ENCODE measurements at regions not wholly inside any gene's neighbourhood (a gene's known extent, or its start where the extent isn't known, plus 50 kb on each side); places are given as distances from the start of the nearest gene placed in this dataset.

GRCh38 chr18:28331551-28331950, 154.6 kb upstream of the CDH2 start:
- no peaks in the 10 kb centered on the region for H3K23me2 ChIP-seq (ENCODE audit: insufficient read length, low read depth, low read length, poor library complexity, severe bottlenecking)
- H3K79me1 ChIP-seq (ENCODE audit: insufficient read depth, low read depth, low read length, poor library complexity, severe bottlenecking) = no peaks in the 10 kb centered on the region
- peak overlapping the region in 1 of 3 experiments; percentile 4; a peak in 1 of 7 replicates for H3K27ac Mint-ChIP-seq

More at GRCh38 chr18:28331551-28331950, 154.6 kb upstream of the CDH2 start:
- Histone ChIP-seq H2BK120ac (ENCODE audit: low read depth, low read length, poor library complexity, severe bottlenecking) (no peak overlapping the region), H3K14ac (ENCODE audit: insufficient read depth, low read length) (no peak overlapping the region), H3K23ac (ENCODE audit: insufficient read length, low read depth, low read length) (no peak overlapping the region), H3K56ac (ENCODE audit: insufficient read length, low read depth, low read length) (no peak overlapping the region), H2BK15ac (ENCODE audit: low read depth, low read length) (no peak overlapping the region), H2AK5ac (ENCODE audit: insufficient read length, low read length) (no peak overlapping the region), H3K27me3 (ENCODE audit: insufficient read depth, low read length) (no peaks in the 10 kb centered on the region), H2BK12ac (ENCODE audit: insufficient read length, low read depth, low read length) (no peak overlapping the region), H3K79me2 (ENCODE audit: insufficient read depth, low read length) (no peaks in the 10 kb centered on the region), H2AFZ (ENCODE audit: low read length) (no peak overlapping the region), H3K27ac (ENCODE audit: insufficient read length, low read depth, low read length) (no peak overlapping the region), H4K5ac (ENCODE audit: insufficient read length, low read depth, low read length) (no peak overlapping the region), H3K9ac (ENCODE audit: extremely low read depth, insufficient read length, low read length) (no peak overlapping the region), H3K4ac (ENCODE audit: low read depth, low read length) (no peak overlapping the region), H3K4me2 (ENCODE audit: insufficient read depth, insufficient read length, low read length) (no peak overlapping the region), H3K9me3 (ENCODE audit: control insufficient read depth, low read depth, low read length) (no peaks in the 10 kb centered on the region), H2BK5ac (ENCODE audit: insufficient read length, low read length) (no peak overlapping the region), H4K20me1 (ENCODE audit: control insufficient read depth, insufficient read depth, insufficient read length) (no peaks in the 10 kb centered on the region), H3K4me1 (ENCODE audit: insufficient read depth, low read length) (no peaks in the 10 kb centered on the region), H4K91ac (ENCODE audit: insufficient read length, low read depth, low read length) (no peak overlapping the region), H4K8ac (replicated peaks; ENCODE audit: insufficient read length, low read depth, low read length) (no peak overlapping the region), H3T11ph (ENCODE audit: low read length) (no peak overlapping the region), H3K18ac (ENCODE audit: insufficient read length, low read depth, low read length) (no peak overlapping the region), H2BK20ac (ENCODE audit: low read depth, low read length, poor library complexity, severe bottlenecking) (no peak overlapping the region)
- no peak for DNase-seq
- no peaks in the 10 kb centered on the region; a peak in 1 of 5 replicates for H3K9me3 Mint-ChIP-seq
- no peaks in the 10 kb centered on the region for H3K27me3 Mint-ChIP-seq (ENCODE audit: low read depth)
- no CpG with 5 or more reads among the region's 4 CpGs for WGBS (ENCODE audit: extremely low coverage, insufficient read length, low lambda C conversion rate)
- no peaks in the 10 kb centered on the region for H3K36me3 Mint-ChIP-seq (ENCODE audit: insufficient read depth in 1 of 3, low read depth in 3 of 3)
- H3K4me3 Mint-ChIP-seq = no peak overlapping the region
- no peak for TF ChIP-seq CTCF (conservative IDR thresholded peaks at IDR 0.05)
- H3K4me1 Mint-ChIP-seq = peaks cover 8 to 10% of the 10 kb centered on the region in 2 experiments
